MM.1S (cell line): ENCODE measurements at regions not wholly inside any gene's neighbourhood (a gene's known extent, or its start where the extent isn't known, plus 50 kb on each side); places are given as distances from the start of the nearest gene placed in this dataset.

ENCODE experiments used
- CTCF ChIP-seq: fragments of 300-600 bp; sonication (generic); IDR thresholded peaks from 2 replicates; pipeline ENCODE4 v1.5.1; 2016; ENCODE audit warnings: antibody characterized with exemption, low read length, mixed read lengths
- EZH2 ChIP-seq: fragments of 300-600 bp; sonication (generic); optimal IDR thresholded peaks from 2 replicates; pipeline ENCODE3; 2017; ENCODE audit warnings: low read depth, mild to moderate bottlenecking, antibody characterized with exemption, low read length, mixed read lengths
- EZH2phosphoT487 ChIP-seq: fragments of 300-600 bp; sonication (generic); IDR thresholded peaks from 2 replicates; pipeline ENCODE4 v1.6.1; 2018; ENCODE audit warnings: antibody characterized with exemption, low read length

DNA sequence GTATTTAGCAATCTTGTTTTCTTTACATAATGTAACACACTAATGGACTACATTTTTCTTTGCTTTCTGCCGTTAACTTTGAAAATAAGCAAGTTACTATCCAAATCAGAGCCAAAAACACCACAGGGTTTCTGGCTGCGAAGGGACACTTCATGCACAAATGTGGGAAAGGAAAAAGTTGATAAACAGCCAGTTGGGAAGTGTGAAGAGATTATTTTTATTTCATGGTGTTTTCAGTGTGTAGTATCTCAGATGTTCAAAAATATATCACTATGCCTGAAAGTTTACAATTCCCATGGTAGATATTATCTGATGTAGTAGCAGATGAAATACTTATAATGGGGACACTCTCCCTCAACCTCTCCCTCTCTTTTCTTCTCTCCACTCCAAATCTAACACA lies 135.3 kb downstream of the CETN3 start:
- no peak for TF ChIP-seq EZH2phosphoT487
- no peak for TF ChIP-seq CTCF
- no peak for TF ChIP-seq EZH2
